GM23338 (cell line): ENCODE measurements at regions not wholly inside any gene's neighbourhood (a gene's known extent, or its start where the extent isn't known, plus 50 kb on each side); places are given as distances from the start of the nearest gene placed in this dataset.

Experiments
- ATAC-seq: fragments of 200-7000 bp; cut with Tn5 transposase; 3 replicates; pipeline ENCODE4 v1.9.1; 2020
- DNase-seq: peaks from one replicate; pipeline ENCODE4 v3.0.0-alpha.2; 2015; ENCODE audit warnings: low spot score
- H2AFZ ChIP-seq: fragments of 200-600 bp; sonication (generic); 2 replicates; pipeline ENCODE4 v1.8.0; 2016; ENCODE audit warnings: antibody characterized with exemption, mild to moderate bottlenecking, moderate library complexity
- H3F3A ChIP-seq: fragments of 200-600 bp; sonication (generic); replicated peaks from 2 replicates; pipeline ENCODE4 v1.8.0; 2017; ENCODE audit warnings: antibody characterized with exemption, mixed run types, low read depth
- H3K27ac ChIP-seq: fragments of 200-600 bp; sonication (generic); 2 replicates; pipeline ENCODE4 v1.6.1; 2016; ENCODE audit warnings: low read depth
- H3K27me3 ChIP-seq: fragments of 200-600 bp; sonication (generic); 2 replicates; pipeline ENCODE4 v1.8.0; 2016; ENCODE audit warnings: mild to moderate bottlenecking, mixed run types, moderate library complexity; ENCODE audit not compliant: insufficient read depth
- H3K36me3 ChIP-seq: fragments of 200-600 bp; sonication (generic); 2 replicates; pipeline ENCODE4 v1.8.0; 2016; ENCODE audit warnings: mild to moderate bottlenecking; ENCODE audit not compliant: insufficient read depth
- H3K4me1 ChIP-seq: fragments of 200-600 bp; sonication (generic); 2 replicates; pipeline ENCODE4 v1.8.0; 2016; ENCODE audit warnings: mild to moderate bottlenecking, moderate library complexity; ENCODE audit not compliant: insufficient read depth
- H3K4me2 ChIP-seq: fragments of 200-600 bp; sonication (generic); 2 replicates; pipeline ENCODE4 v1.7.1; 2017; ENCODE audit warnings: mixed run types
- H3K4me3 ChIP-seq: fragments of 200-600 bp; sonication (generic); 2 replicates; pipeline ENCODE4 v1.6.1; 2016; ENCODE audit warnings: mixed run types
- H3K79me2 ChIP-seq: fragments of 200-600 bp; sonication (generic); replicated peaks from 2 replicates; pipeline ENCODE4 v1.8.0; 2017; ENCODE audit warnings: mild to moderate bottlenecking; ENCODE audit not compliant: insufficient read depth
- H3K9me2 ChIP-seq: fragments of 200-600 bp; sonication (generic); 2 replicates; pipeline ENCODE4 v1.8.0; 2017; ENCODE audit not compliant: insufficient read depth
- H4K20me1 ChIP-seq: fragments of 200-600 bp; sonication (generic); replicated peaks from 2 replicates; pipeline ENCODE4 v1.8.0; 2017; ENCODE audit warnings: mild to moderate bottlenecking; ENCODE audit not compliant: insufficient read depth
- H3K27ac Mint-ChIP-seq: 2 replicates; pipeline ENCODE4 v1.8.0; 2020; ENCODE audit warnings: inconsistent platforms, mild to moderate bottlenecking, moderate library complexity, mixed read lengths
- H3K27me3 Mint-ChIP-seq: 3 replicates; pipeline ENCODE4 v1.8.0; 2022; ENCODE audit warnings: low read depth, mild to moderate bottlenecking, moderate library complexity, mixed read lengths, inconsistent platforms; ENCODE audit not compliant: insufficient read depth, poor library complexity
- H3K36me3 Mint-ChIP-seq: 3 replicates; pipeline ENCODE4 v1.8.0; 2021; ENCODE audit warnings: low read depth, mild to moderate bottlenecking, inconsistent platforms, moderate library complexity, mixed read lengths
- H3K4me1 Mint-ChIP-seq: 3 replicates; pipeline ENCODE4 v1.8.0; 2020; ENCODE audit warnings: mild to moderate bottlenecking, inconsistent platforms, mixed read lengths
- H3K4me3 Mint-ChIP-seq: 3 replicates; pipeline ENCODE4 v1.8.0; 2021; ENCODE audit warnings: moderate library complexity, mild to moderate bottlenecking, inconsistent platforms, mixed read lengths
- H3K9me3 Mint-ChIP-seq: 3 replicates; pipeline ENCODE4 v1.8.0; 2020; ENCODE audit warnings: moderate library complexity, mild to moderate bottlenecking, inconsistent platforms, mixed read lengths
- CREB1 ChIP-seq: fragments of 250-450 bp; sonication (Bioruptor Pico); IDR thresholded peaks from 2 replicates; pipeline ENCODE4 v1.5.0; 2020; ENCODE audit warnings: low read depth, mild to moderate bottlenecking, moderate library complexity
- CTCF ChIP-seq, 2 experiments: fragments of 200-600 bp in 1 of 2; sonication (generic) in 1 of 2; conservative IDR thresholded peaks; 2 replicates each; pipeline versions ENCODE4 v1.5.1 to v1.6.1; 2016 to 2017; ENCODE audit warnings: antibody characterized with exemption in 2 of 2, low read depth in 2 of 2, mild to moderate bottlenecking in 2 of 2, moderate library complexity in 1 of 2
- ETS1 ChIP-seq: IDR thresholded peaks from 2 replicates; pipeline ENCODE4 v1.6.1; 2016; ENCODE audit warnings: antibody characterized with exemption
- EZH2 ChIP-seq: fragments of 200-600 bp; sonication (generic); IDR thresholded peaks from one replicate; pipeline ENCODE4 v1.8.0; 2017; ENCODE audit warnings: antibody characterized with exemption, mild to moderate bottlenecking, low read depth; ENCODE audit not compliant: unreplicated experiment
- EZH2phosphoT487 ChIP-seq: fragments of 200-600 bp; sonication (generic); IDR thresholded peaks from one replicate; pipeline ENCODE4 v1.8.1; 2018; ENCODE audit warnings: antibody characterized with exemption; ENCODE audit not compliant: unreplicated experiment
- JUNB ChIP-seq: IDR thresholded peaks from one replicate; pipeline ENCODE4 v1.6.1; 2016; ENCODE audit warnings: antibody characterized with exemption; ENCODE audit not compliant: unreplicated experiment
- NANOG ChIP-seq: IDR thresholded peaks from 2 replicates; pipeline ENCODE4 v1.6.1; 2016; ENCODE audit warnings: antibody characterized with exemption, borderline replicate concordance
- POLR2AphosphoS5 ChIP-seq: IDR thresholded peaks from 2 replicates; pipeline ENCODE4 v1.6.1; 2016; ENCODE audit warnings: antibody characterized with exemption, low read depth
- STAT1 ChIP-seq: IDR thresholded peaks from one replicate; pipeline ENCODE4 v1.6.1; 2016; ENCODE audit warnings: antibody characterized with exemption; ENCODE audit not compliant: unreplicated experiment
- ZNF114 ChIP-seq: fragments of 250-450 bp; sonication (Bioruptor Pico); IDR thresholded peaks from 2 replicates; pipeline ENCODE4 v1.5.0; 2020; ENCODE audit warnings: mild to moderate bottlenecking, moderate library complexity
- ZNF331 ChIP-seq: fragments of 250-450 bp; sonication (Bioruptor Pico); IDR thresholded peaks from 2 replicates; pipeline ENCODE4 v1.5.0; 2020; ENCODE audit warnings: low read depth, mild to moderate bottlenecking, moderate library complexity
- ZNF462 ChIP-seq: fragments of 250-450 bp; sonication (Bioruptor Pico); IDR thresholded peaks from 2 replicates; pipeline ENCODE4 v1.5.0; 2020; ENCODE audit warnings: mild to moderate bottlenecking, moderate library complexity

GRCh38 chr6:67265996-67266921 lies 1368.8 kb upstream of the ADGRB3 start:
- H3K27ac ChIP-seq = no peak overlapping the region
- no peaks in the 10 kb centered on the region for H3K4me1 ChIP-seq
- H3K9me3 Mint-ChIP-seq = peaks cover 11% of the 10 kb centered on the region; the same call in 2 of the 3 replicates
- H3K27me3 ChIP-seq = no peaks in the 10 kb centered on the region
- H2AFZ ChIP-seq = peak overlapping the region; percentile 61; the same call in 1 of the 2 replicates
- H3K4me3 Mint-ChIP-seq = no peak overlapping the region
- no peaks in the 10 kb centered on the region for H4K20me1 ChIP-seq
- H3K79me2 ChIP-seq = no peaks in the 10 kb centered on the region
- H3K9me2 ChIP-seq = no peaks in the 10 kb centered on the region
- DNase-seq (no peak), ATAC-seq (no peak)
- no peak overlapping the region for H3K4me2 ChIP-seq
- no peak overlapping the region for H3K4me3 ChIP-seq
- no peaks in the 10 kb centered on the region for H3K36me3 Mint-ChIP-seq
- H3K4me1 Mint-ChIP-seq = no peaks in the 10 kb centered on the region
- peaks cover 2% of the 10 kb centered on the region for H3K27me3 Mint-ChIP-seq
- no peaks in the 10 kb centered on the region for H3F3A ChIP-seq
- no peak for TF ChIP-seq EZH2phosphoT487
- TF ChIP-seq POLR2AphosphoS5 = no peak
- no peak for TF ChIP-seq ZNF114 (CRISPR knock-in tag)
- TF ChIP-seq JUNB = no peak
- no peak for TF ChIP-seq STAT1
- no peak for TF ChIP-seq CTCF (conservative IDR thresholded peaks at IDR 0.05; ENCODE audit: low read depth in 2 of 2)
- no peaks in the 10 kb centered on the region for H3K36me3 ChIP-seq
- H3K27ac Mint-ChIP-seq = no peak overlapping the region

GRCh38 chr6:67252663-67253062 lies 1382.4 kb upstream of the ADGRB3 start:
- H3K36me3 ChIP-seq = no peaks in the 10 kb centered on the region
- Mint-ChIP-seq H3K27ac (no peak overlapping the region), H3K4me1 (no peaks in the 10 kb centered on the region), H3K4me3 (no peak overlapping the region), H3K36me3 (no peaks in the 10 kb centered on the region), H3K9me3 (no peaks in the 10 kb centered on the region; the same call in 1 of the 3 replicates), H3K27me3 (peaks cover 3% of the 10 kb centered on the region)
- no peaks in the 10 kb centered on the region for H3F3A ChIP-seq
- H4K20me1 ChIP-seq = no peaks in the 10 kb centered on the region
- H3K9me2 ChIP-seq = no peaks in the 10 kb centered on the region
- H3K79me2 ChIP-seq = no peaks in the 10 kb centered on the region
- peak overlapping the region; percentile 23; the same call in 1 of the 2 replicates for H2AFZ ChIP-seq
- H3K27ac ChIP-seq = no peak overlapping the region
- no peak overlapping the region for H3K4me3 ChIP-seq
- ATAC-seq (no peak), DNase-seq (peak; percentile 2)
- no peak overlapping the region for H3K4me2 ChIP-seq
- no peaks in the 10 kb centered on the region for H3K4me1 ChIP-seq
- H3K27me3 ChIP-seq = no peaks in the 10 kb centered on the region
- TF ChIP-seq ZNF114 (CRISPR knock-in tag) (no peak), ZNF462 (CRISPR knock-in tag) (no peak), STAT1 (no peak), CREB1 (CRISPR knock-in tag) (no peak), NANOG (no peak), ETS1 (no peak), ZNF331 (CRISPR knock-in tag) (no peak), EZH2 (no peak)
